SU-DHL-6 (cell line): ENCODE measurements at regions not wholly inside any gene's neighbourhood (a gene's known extent, or its start where the extent isn't known, plus 50 kb on each side); places are given as distances from the start of the nearest gene placed in this dataset.

Source experiments
- H2AFZ ChIP-seq: fragments of 200-600 bp; sonication (generic); 2 replicates; pipeline ENCODE4 v1.6.1; 2014; ENCODE audit warnings: low read depth, mild to moderate bottlenecking, moderate library complexity, mixed read lengths, antibody characterized with exemption, low read length; ENCODE audit not compliant: severe bottlenecking
- H3F3A ChIP-seq: fragments of 200-600 bp; shearing (Covaris generic); 2 replicates; pipeline ENCODE4 v1.6.0; 2016; ENCODE audit warnings: antibody characterized with exemption, mild to moderate bottlenecking; ENCODE audit not compliant: insufficient read depth
- H3K27ac ChIP-seq: fragments of 200-600 bp; sonication (generic); 2 replicates; pipeline ENCODE4 v1.5.1; 2016; ENCODE audit warnings: low read depth, mild to moderate bottlenecking, low read length, moderate library complexity, mixed read lengths
- H3K27me3 ChIP-seq: fragments of 200-600 bp; sonication (generic), shearing (Covaris generic); 2 replicates; pipeline ENCODE4 v1.6.0; 2014; ENCODE audit warnings: mild to moderate bottlenecking, low read length
- H3K36me3 ChIP-seq: fragments of 200-600 bp; sonication (generic); 2 replicates; pipeline ENCODE4 v1.6.1; 2014; ENCODE audit warnings: mild to moderate bottlenecking, low read length, mixed read lengths
- H3K4me2 ChIP-seq: fragments of 300-600, 200-600 bp; shearing (Covaris generic), sonication (generic); 2 replicates; pipeline ENCODE4 v1.6.0; 2014; ENCODE audit warnings: low read length, low read depth, mild to moderate bottlenecking; ENCODE audit not compliant: poor library complexity, severe bottlenecking
- H3K4me3 ChIP-seq: fragments of 200-600 bp; sonication (generic); 2 replicates; pipeline ENCODE4 v1.5.1; 2014; ENCODE audit warnings: antibody characterized with exemption, low read length, mild to moderate bottlenecking, mixed read lengths; ENCODE audit not compliant: insufficient read depth, poor library complexity, severe bottlenecking
- H3K79me2 ChIP-seq: fragments of 200-600 bp; sonication (generic); 2 replicates; pipeline ENCODE4 v1.6.1; 2014; ENCODE audit warnings: mild to moderate bottlenecking, low read length, moderate library complexity; ENCODE audit not compliant: insufficient read depth
- H3K9ac ChIP-seq: fragments of 200-600 bp; sonication (generic); 2 replicates; pipeline ENCODE4 v1.7.0; 2014; ENCODE audit warnings: mild to moderate bottlenecking, low read length
- H3K9me2 ChIP-seq: fragments of 200-600 bp; sonication (generic); replicated peaks from 2 replicates; pipeline ENCODE4 v1.6.1; 2014; ENCODE audit warnings: low read length; ENCODE audit not compliant: insufficient read depth
- H3K9me3 ChIP-seq: fragments of 200-600 bp; sonication (generic); 2 replicates; pipeline ENCODE4 v1.6.1; 2014; ENCODE audit warnings: low read length, mixed read lengths; ENCODE audit not compliant: insufficient read depth
- H4K20me1 ChIP-seq: fragments of 200-600 bp; sonication (generic); 2 replicates; pipeline ENCODE4 v1.6.1; 2014; ENCODE audit warnings: low read depth, mild to moderate bottlenecking, antibody characterized with exemption, low read length, moderate library complexity, mixed read lengths
- EZH2phosphoT487 ChIP-seq: fragments of 200-600 bp; sonication (generic), shearing (Covaris generic); conservative IDR thresholded peaks from 2 replicates; pipeline ENCODE4 v1.6.1; 2018; ENCODE audit warnings: mild to moderate bottlenecking, antibody characterized with exemption, low read length, moderate library complexity, mixed read lengths
- TF ChIP-seq, protein P1 (sequence below): fragments of 200-600 bp; sonication (generic); IDR thresholded peaks from one replicate; pipeline ENCODE4 v1.5.1; 2017; ENCODE audit warnings: antibody characterized with exemption, mild to moderate bottlenecking, low read length, moderate library complexity; ENCODE audit not compliant: insufficient read depth, poor library complexity, severe bottlenecking

- Histone ChIP-seq H3K9me3 (no peaks in the 10 kb centered on the region), H3K36me3 (no peaks in the 10 kb centered on the region), H3K27ac (no peak overlapping the region), H3K9me2 (no peaks in the 10 kb centered on the region), H3K27me3 (no peaks in the 10 kb centered on the region), H3K4me3 (no peak overlapping the region), H3K4me2 (no peak overlapping the region), H2AFZ (no peak overlapping the region), H3F3A (no peaks in the 10 kb centered on the region), H3K9ac (no peak overlapping the region), H3K79me2 (no peaks in the 10 kb centered on the region), H4K20me1 (no peaks in the 10 kb centered on the region)
- TF ChIP-seq, protein P1, sequence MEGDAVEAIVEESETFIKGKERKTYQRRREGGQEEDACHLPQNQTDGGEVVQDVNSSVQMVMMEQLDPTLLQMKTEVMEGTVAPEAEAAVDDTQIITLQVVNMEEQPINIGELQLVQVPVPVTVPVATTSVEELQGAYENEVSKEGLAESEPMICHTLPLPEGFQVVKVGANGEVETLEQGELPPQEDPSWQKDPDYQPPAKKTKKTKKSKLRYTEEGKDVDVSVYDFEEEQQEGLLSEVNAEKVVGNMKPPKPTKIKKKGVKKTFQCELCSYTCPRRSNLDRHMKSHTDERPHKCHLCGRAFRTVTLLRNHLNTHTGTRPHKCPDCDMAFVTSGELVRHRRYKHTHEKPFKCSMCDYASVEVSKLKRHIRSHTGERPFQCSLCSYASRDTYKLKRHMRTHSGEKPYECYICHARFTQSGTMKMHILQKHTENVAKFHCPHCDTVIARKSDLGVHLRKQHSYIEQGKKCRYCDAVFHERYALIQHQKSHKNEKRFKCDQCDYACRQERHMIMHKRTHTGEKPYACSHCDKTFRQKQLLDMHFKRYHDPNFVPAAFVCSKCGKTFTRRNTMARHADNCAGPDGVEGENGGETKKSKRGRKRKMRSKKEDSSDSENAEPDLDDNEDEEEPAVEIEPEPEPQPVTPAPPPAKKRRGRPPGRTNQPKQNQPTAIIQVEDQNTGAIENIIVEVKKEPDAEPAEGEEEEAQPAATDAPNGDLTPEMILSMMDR = no peak
- TF ChIP-seq EZH2phosphoT487 = no peak
Observed at GRCh38 chr4:57635910-57636309, 525.7 kb upstream of the IGFBP7 start.

DNA sequence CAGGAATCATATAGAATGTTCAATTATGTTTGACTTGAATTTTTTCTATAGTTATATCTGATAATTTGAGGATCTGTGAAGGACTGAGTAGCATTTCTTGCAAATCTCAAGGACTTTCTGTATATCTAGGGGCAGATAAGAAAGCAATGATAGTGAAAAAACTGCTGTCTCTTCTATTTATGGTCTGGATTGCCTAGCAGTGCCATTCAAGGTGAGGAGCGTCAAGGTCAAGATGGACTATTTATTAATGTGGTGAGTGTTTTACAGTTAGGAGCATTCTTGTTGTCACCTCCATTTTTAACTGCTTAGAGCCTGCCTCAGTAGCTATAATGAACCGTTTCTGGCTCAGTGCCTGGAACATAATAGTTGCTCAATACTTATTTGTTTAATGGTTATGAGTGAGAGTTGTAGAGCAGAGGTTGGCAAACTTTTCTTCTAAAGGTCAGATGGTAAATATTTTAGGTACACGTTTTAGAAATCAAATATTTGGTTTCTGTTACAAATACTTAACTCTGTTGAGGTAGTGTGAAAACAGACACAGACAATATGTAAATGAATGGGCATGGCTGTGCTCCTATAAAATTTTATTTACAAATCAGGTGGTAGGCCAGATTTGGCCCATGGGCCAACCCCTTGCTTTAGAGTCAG, 523.2 kb upstream of the IGFBP7 start:
- no peak overlapping the region for H2AFZ ChIP-seq
- no peak overlapping the region for H3K4me2 ChIP-seq
- no peak overlapping the region for H3K27ac ChIP-seq
- H3K4me3 ChIP-seq = no peak overlapping the region
- H3K27me3 ChIP-seq = no peaks in the 10 kb centered on the region
- H4K20me1 ChIP-seq = no peaks in the 10 kb centered on the region
- TF ChIP-seq, protein P1 = no peak
- no peak for TF ChIP-seq EZH2phosphoT487
- H3F3A ChIP-seq = no peaks in the 10 kb centered on the region
- no peaks in the 10 kb centered on the region for H3K9me3 ChIP-seq
- no peaks in the 10 kb centered on the region for H3K9me2 ChIP-seq
- H3K79me2 ChIP-seq = no peaks in the 10 kb centered on the region
- H3K36me3 ChIP-seq = no peaks in the 10 kb centered on the region
- no peak overlapping the region for H3K9ac ChIP-seq

- no peaks in the 10 kb centered on the region for H3K27me3 ChIP-seq
- H3K79me2 ChIP-seq = no peaks in the 10 kb centered on the region
- H3K4me2 ChIP-seq = no peak overlapping the region
- no peaks in the 10 kb centered on the region for H3K36me3 ChIP-seq
- no peaks in the 10 kb centered on the region for H3K9me2 ChIP-seq
- H3K9me3 ChIP-seq = no peaks in the 10 kb centered on the region
- no peak overlapping the region for H3K27ac ChIP-seq
- H4K20me1 ChIP-seq = no peaks in the 10 kb centered on the region
- no peak overlapping the region for H2AFZ ChIP-seq
- no peak overlapping the region for H3K4me3 ChIP-seq
- TF ChIP-seq, protein P1 = no peak
- TF ChIP-seq EZH2phosphoT487 = no peak
- H3F3A ChIP-seq = no peaks in the 10 kb centered on the region
- H3K9ac ChIP-seq = no peak overlapping the region
Observed at GRCh38 chr4:57632564-57632963, 522.4 kb upstream of the IGFBP7 start.

DNA sequence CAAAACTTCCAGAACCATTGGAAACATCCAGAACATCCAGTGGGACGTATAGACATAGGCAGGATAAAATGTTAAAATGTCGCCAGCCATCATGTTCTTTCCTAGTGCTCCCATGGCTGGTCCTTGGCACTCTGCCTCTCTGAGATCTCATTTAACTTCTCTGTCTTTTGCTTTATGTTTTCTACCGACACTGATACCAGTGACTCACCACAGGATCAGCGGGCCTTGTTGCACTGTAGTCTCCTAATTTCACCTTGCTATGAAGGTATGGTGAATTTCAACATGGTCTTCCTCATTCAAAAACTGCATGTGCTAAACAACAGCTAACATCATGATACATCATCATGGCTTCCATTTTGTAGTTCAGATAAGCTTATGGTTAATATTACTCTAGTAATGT, 521.0 kb upstream of the IGFBP7 start:
- Histone ChIP-seq H3F3A (no peaks in the 10 kb centered on the region), H3K36me3 (no peaks in the 10 kb centered on the region), H3K4me3 (no peak overlapping the region), H4K20me1 (no peaks in the 10 kb centered on the region), H3K4me2 (no peak overlapping the region), H2AFZ (no peak overlapping the region), H3K9ac (no peak overlapping the region), H3K27me3 (no peaks in the 10 kb centered on the region), H3K9me2 (no peaks in the 10 kb centered on the region), H3K79me2 (no peaks in the 10 kb centered on the region), H3K9me3 (no peaks in the 10 kb centered on the region), H3K27ac (no peak overlapping the region)
- no peak for TF ChIP-seq EZH2phosphoT487
- TF ChIP-seq, protein P1 = no peak
